AG04450 (cell line): ENCODE measurements at regions not wholly inside any gene's neighbourhood (a gene's known extent, or its start where the extent isn't known, plus 50 kb on each side); places are given as distances from the start of the nearest gene placed in this dataset.
"Not testable (repeated sequence)": the region's sequence is repeated elsewhere in the genome, so short reads cannot be mapped to it uniquely, and the experiment has no call there.

Experiments
- CTCF ChIA-PET: fragments of 300-600, 350-600 bp; formaldehyde crosslinking; extraction: SDS; loops from one replicate; lab custom pipeline; 2022; ENCODE audit warnings: antibody characterized with exemption, inconsistent platforms; lab: Charles Lee
- POLR2A ChIA-PET: fragments of 350-600 bp; formaldehyde crosslinking; extraction: SDS; loops from one replicate; lab custom pipeline; 2021; ENCODE audit warnings: antibody characterized with exemption, inconsistent platforms; lab: Yijun Ruan, JAX
- DNase-seq: peaks from one replicate; pipeline ENCODE4 v3.0.0-alpha.2; 2011; ENCODE audit warnings: low read depth, low spot score
- H3K27ac ChIP-seq: one replicate; pipeline ENCODE4 v1.5.1; 2012; ENCODE audit warnings: low read depth, low read length, control low read depth
- H3K27me3 ChIP-seq: one replicate; pipeline ENCODE4 v1.6.0; 2012; ENCODE audit warnings: low read length; ENCODE audit not compliant: control insufficient read depth, insufficient read depth
- H3K4me3 ChIP-seq: 2 replicates; pipeline ENCODE4 v1.5.1; 2011; ENCODE audit warnings: mild to moderate bottlenecking, low read depth, low read length, control low read depth
- H3K9me3 ChIP-seq: 2 replicates; pipeline ENCODE4 v1.5.1; 2012; ENCODE audit warnings: low read length; ENCODE audit not compliant: control insufficient read depth, insufficient read depth
- CTCF ChIP-seq: IDR thresholded peaks from 2 replicates; pipeline ENCODE4 v1.5.1; 2011; ENCODE audit warnings: low read depth, low read length, control low read depth, inconsistent platforms

GRCh38 chr16:61421111-61421510 is 615.1 kb downstream of the CDH8 start:
- Histone ChIP-seq H3K9me3 (no peaks in the 10 kb centered on the region), H3K27ac (no peak overlapping the region), H3K4me3 (no peak overlapping the region), H3K27me3 (no peaks in the 10 kb centered on the region)
- ChIA-PET CTCF (no interaction called here), POLR2A (no interaction called here)
- TF ChIP-seq CTCF, result no peak
- DNase-seq, result no peak

- TF ChIP-seq CTCF, result no peak
- ChIA-PET CTCF (no interaction called here), POLR2A (no interaction called here)
These were observed 616.4 kb downstream of the CDH8 start for GRCh38 chr16:61419791-61420190.

GRCh38 chr16:61418802-61419201 is 617.4 kb downstream of the CDH8 start:
- POLR2A ChIA-PET, CTCF ChIA-PET: not testable (repeated sequence)

More at GRCh38 chr16:61419791-61420190, 616.4 kb downstream of the CDH8 start:
- no peak for DNase-seq
- H3K27ac ChIP-seq, result no peak overlapping the region
- H3K27me3 ChIP-seq, result no peaks in the 10 kb centered on the region
- H3K4me3 ChIP-seq, result no peak overlapping the region
- no peaks in the 10 kb centered on the region for H3K9me3 ChIP-seq

GRCh38 chr16:61415126-61415525 is 621.1 kb downstream of the CDH8 start:
- ChIA-PET CTCF (no interaction called here), POLR2A (no interaction called here)
- Histone ChIP-seq H3K9me3 (no peaks in the 10 kb centered on the region), H3K27me3 (no peaks in the 10 kb centered on the region), H3K27ac (no peak overlapping the region), H3K4me3 (no peak overlapping the region)
- no peak for DNase-seq
- TF ChIP-seq CTCF, result no peak

More at GRCh38 chr16:61418802-61419201, 617.4 kb downstream of the CDH8 start:
- DNase-seq, H3K27ac ChIP-seq, H3K27me3 ChIP-seq, H3K4me3 ChIP-seq, H3K9me3 ChIP-seq: not testable (repeated sequence)

GRCh38 chr16:61413021-61413420 is 623.2 kb downstream of the CDH8 start:
- POLR2A ChIA-PET, result no interaction called here
- no peaks in the 10 kb centered on the region for H3K9me3 ChIP-seq
- no peak for TF ChIP-seq CTCF
- CTCF ChIA-PET, result no interaction called here
- H3K4me3 ChIP-seq, result no peak overlapping the region
- no peaks in the 10 kb centered on the region for H3K27me3 ChIP-seq
- DNase-seq, result no peak
- H3K27ac ChIP-seq, result no peak overlapping the region

- Histone ChIP-seq H3K27ac (no peak overlapping the region), H3K4me3 (no peak overlapping the region), H3K27me3 (no peaks in the 10 kb centered on the region), H3K9me3 (no peaks in the 10 kb centered on the region)
- DNase-seq, result no peak
- POLR2A ChIA-PET, result no interaction called here
- no peak for TF ChIP-seq CTCF
- CTCF ChIA-PET, result no interaction called here
These were observed 623.7 kb downstream of the CDH8 start for GRCh38 chr16:61412562-61412961.
